ENCODE measurements at regions not wholly inside any gene's neighbourhood (a gene's known extent, or its start where the extent isn't known, plus 50 kb on each side); places are given as distances from the start of the nearest gene placed in this dataset.
"Not testable (repeated sequence)": the region's sequence is repeated elsewhere in the genome, so short reads cannot be mapped to it uniquely, and the experiment has no call there.

DNA sequence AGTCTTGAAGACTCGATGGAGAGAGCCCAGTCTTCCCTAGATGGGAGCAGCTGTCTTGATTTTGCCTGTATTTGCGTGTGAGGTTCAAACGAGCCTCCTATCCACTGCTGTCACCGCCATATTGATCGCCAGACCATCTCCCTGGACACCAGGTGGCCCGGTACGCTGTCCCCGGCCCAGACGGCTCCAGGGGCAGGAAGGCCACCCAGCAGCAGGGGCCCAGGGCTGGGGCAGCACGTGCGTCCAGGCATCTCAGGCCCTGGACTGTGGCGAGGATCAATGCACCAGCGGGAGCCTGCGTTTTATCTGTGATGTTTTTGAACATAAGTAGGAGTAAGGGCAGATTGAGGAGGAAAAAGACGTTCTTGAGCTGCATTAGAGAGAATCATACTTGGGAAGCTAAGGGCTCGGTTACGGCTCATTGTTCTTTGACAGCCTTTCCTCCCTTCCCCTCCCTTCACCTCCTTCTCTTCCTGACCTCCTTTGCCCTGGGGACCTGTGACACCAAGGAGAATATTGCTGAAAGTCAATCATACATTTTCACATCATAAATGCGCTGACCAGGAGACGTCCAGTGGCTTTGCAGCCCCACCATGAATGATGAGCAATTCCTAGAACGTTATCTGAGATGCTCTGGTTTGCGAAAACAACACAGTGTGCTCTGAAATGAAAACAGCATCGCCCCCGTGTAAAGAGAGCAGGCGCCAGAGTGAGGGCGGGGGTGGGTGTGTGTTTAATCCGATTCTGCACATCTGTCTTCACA lies 711.2 kb upstream of the SALL3 start:
- in situ Hi-C loops (cut with MboI; ENCODE audit: low pct_unique_long_range_greater_than_20kb, low sequenced_read_pairs, unreplicated experiment): no loop called here
- TF ChIP-seq, protein P1, sequence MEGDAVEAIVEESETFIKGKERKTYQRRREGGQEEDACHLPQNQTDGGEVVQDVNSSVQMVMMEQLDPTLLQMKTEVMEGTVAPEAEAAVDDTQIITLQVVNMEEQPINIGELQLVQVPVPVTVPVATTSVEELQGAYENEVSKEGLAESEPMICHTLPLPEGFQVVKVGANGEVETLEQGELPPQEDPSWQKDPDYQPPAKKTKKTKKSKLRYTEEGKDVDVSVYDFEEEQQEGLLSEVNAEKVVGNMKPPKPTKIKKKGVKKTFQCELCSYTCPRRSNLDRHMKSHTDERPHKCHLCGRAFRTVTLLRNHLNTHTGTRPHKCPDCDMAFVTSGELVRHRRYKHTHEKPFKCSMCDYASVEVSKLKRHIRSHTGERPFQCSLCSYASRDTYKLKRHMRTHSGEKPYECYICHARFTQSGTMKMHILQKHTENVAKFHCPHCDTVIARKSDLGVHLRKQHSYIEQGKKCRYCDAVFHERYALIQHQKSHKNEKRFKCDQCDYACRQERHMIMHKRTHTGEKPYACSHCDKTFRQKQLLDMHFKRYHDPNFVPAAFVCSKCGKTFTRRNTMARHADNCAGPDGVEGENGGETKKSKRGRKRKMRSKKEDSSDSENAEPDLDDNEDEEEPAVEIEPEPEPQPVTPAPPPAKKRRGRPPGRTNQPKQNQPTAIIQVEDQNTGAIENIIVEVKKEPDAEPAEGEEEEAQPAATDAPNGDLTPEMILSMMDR (IDR thresholded peaks at IDR 0.05; ENCODE audit: extremely low read depth, insufficient read depth, missing control alignments): no peak
- no peak for DNase-seq (ENCODE audit: low spot score)

DNA sequence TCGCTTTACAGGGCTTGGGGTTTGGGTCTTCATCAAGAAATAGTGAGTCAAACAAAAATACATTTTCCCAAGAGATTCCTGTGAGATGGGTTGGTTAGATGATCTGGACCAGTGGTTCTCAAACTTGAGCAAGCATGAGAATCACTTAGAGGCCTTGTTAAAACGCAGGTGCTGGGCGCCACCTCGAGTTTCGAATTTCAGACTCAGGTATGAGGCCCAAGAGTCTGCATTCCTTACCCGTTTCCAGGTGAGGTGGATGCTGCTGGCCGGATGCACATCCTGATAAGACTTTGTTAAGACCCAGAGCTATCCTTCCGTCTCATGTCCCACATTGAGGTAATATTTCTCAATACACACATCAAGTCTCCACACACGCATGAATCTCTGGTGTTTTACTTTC lies 707.8 kb upstream of the SALL3 start:
- TF ChIP-seq, protein P1 (IDR thresholded peaks at IDR 0.05; ENCODE audit: extremely low read depth, insufficient read depth, missing control alignments): no peak
- DNase-seq (ENCODE audit: low spot score): no peak
- in situ Hi-C loops (cut with MboI; ENCODE audit: low pct_unique_long_range_greater_than_20kb, low sequenced_read_pairs, unreplicated experiment): no loop called here

GRCh38 chr18:78273876-78274275 lies 705.7 kb upstream of the SALL3 start:
- DNase-seq (ENCODE audit: low spot score): no peak
- TF ChIP-seq, protein P1 (IDR thresholded peaks at IDR 0.05; ENCODE audit: extremely low read depth, insufficient read depth, missing control alignments): no peak
- in situ Hi-C loops (cut with MboI; ENCODE audit: low pct_unique_long_range_greater_than_20kb, low sequenced_read_pairs, unreplicated experiment): no loop called here

- DNase-seq (ENCODE audit: low spot score); in situ Hi-C loops (cut with MboI; ENCODE audit: low pct_unique_long_range_greater_than_20kb, low sequenced_read_pairs, unreplicated experiment): not testable (repeated sequence)
These were observed 696.2 kb upstream of the SALL3 start for GRCh38 chr18:78283425-78283824.

DNA sequence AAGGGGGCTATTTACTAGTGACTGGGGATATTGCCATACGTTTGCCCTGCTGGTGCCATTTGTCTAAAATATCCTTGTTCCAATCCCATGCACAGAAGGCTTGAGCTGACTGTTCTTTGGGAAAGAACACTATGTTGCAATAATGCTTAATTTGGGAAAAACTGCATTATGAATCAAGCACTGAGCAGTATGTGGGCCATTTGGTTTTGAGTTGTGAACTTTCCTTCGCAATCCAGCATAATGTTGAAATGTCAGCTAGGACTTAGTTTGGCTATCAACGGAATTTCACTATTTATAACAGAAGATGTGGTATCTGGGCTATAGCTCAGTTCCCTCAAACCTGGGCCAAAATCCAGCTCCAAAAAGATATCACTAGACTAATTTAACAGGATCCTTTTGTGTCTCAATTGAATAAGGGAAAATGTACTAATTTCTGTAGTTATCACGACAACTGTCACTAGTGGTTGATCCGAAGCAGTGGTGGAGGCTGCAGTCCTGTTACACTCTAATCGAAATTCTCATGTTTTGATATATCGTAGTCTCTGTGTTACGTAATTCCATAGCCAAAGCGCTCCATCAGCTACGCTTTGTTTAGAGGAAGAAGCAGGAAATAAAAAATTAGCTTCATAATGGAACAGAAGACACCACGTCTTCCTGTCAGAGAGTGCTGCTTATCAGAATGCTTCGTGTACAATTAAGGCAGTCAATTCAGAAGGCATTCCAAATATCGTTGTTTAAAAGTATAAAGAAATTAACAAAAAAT lies 686.8 kb upstream of the SALL3 start:
- TF ChIP-seq, protein P1 (IDR thresholded peaks at IDR 0.05; ENCODE audit: extremely low read depth, insufficient read depth, missing control alignments): no peak
- no peak for DNase-seq (ENCODE audit: low spot score)
- in situ Hi-C loops (cut with MboI; ENCODE audit: low pct_unique_long_range_greater_than_20kb, low sequenced_read_pairs, unreplicated experiment): no loop called here

DNA sequence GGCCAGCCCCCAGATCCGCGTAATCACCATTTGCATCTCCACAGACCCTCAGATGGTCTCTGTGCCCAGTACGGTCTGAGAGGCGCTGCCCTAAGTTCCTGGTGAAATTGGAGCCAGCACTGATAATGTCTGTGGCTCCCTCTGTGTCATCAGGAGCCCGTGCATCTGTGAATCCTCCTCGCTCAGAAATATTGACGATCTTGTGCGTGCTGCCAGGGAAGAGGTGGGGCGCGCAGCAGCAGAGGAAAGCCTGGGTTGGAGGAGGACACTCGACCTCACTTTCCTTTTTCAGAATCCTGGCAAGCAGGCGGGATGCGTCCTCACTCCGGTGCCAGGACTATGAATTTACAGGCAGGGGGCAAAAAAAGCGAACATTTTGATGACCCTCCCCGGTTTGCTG lies 686.1 kb upstream of the SALL3 start:
- TF ChIP-seq, protein P1 (IDR thresholded peaks at IDR 0.05; ENCODE audit: extremely low read depth, insufficient read depth, missing control alignments): no peak
- in situ Hi-C loops (cut with MboI; ENCODE audit: low pct_unique_long_range_greater_than_20kb, low sequenced_read_pairs, unreplicated experiment): no loop called here
- no peak for DNase-seq (ENCODE audit: low spot score)

DNA sequence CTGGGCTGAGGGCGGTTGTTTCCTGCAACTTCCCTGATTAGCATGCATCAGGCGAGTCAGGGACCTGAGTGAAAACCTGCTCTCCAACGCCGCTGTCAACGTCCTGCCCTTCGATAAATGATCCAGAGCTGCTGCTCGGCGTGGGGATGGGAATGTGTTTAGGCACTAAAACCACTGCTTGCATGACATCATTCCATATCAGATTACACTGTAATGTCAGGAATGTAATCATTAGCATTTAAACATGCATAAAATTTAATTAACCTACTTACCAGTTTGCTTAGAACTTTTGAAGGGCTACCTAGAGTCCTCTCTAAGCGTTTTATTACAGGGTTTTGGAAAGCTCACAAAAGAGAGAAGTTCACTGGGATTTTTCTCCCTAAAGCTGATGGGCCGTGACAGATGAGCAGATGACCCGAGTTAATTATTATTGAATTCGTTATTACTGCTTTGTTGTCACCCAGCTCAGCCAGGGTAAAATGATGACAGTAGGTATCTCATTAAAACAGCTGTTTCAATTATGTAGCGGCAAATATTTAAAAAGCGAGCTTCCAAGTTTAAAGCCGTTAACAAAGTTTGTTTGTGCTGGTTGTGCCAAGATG lies 685.6 kb upstream of the SALL3 start:
- in situ Hi-C loops (cut with MboI; ENCODE audit: low pct_unique_long_range_greater_than_20kb, low sequenced_read_pairs, unreplicated experiment): no loop called here
- TF ChIP-seq, protein P1 (IDR thresholded peaks at IDR 0.05; ENCODE audit: extremely low read depth, insufficient read depth, missing control alignments): no peak
- no peak for DNase-seq (ENCODE audit: low spot score)
